NCI-H82 (cell line): ENCODE measurements at regions not wholly inside any gene's neighbourhood (a gene's known extent, or its start where the extent isn't known, plus 50 kb on each side); places are given as distances from the start of the nearest gene placed in this dataset.

ENCODE experiments used
- DNase-seq: peaks from one replicate; lab custom pipeline; 2025; lab: John Stamatoyannopoulos, UW

DNA sequence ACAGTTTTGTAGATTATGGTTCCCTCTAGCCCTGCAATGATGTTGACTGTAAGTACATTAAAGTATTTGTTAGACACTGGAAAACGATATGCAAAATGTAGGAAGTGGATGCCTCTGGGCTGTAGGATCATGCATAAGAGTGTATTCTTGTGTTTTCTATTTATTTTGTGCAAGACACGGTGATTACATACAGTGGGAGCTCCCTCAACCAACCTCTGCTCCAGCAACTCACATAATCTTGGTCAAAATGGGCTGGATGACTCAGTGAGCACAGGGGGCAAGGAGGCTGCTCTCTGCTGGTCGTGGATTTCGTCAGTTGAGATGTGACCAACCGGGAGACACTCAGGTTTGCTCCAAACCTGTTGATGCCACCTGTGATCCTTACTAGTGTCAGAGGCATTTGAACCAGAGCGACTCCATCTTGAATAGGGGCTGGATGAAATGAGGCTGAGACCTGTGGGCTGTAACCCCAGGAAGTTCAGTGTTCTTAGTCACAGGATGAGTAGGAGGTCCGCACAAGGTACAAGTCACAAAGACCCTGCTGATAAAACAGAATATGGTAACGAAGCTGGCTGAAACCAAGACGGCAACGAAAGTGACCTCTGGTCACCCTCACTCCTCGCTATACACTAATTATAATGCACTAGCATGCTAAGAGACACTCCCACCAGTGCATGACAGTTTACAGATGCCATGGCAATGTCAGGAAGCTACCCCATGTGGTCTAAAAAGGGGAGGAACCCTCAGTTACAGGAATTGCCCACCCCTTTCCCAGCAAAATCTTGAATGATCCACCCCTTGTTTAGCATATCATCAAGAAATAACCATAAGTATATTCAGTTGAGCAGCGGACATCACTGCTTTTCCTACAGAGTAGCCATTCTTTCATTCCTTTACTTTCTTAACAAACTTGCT is 56.4 kb upstream of the FAM20C start:
- no peak for DNase-seq

DNA sequence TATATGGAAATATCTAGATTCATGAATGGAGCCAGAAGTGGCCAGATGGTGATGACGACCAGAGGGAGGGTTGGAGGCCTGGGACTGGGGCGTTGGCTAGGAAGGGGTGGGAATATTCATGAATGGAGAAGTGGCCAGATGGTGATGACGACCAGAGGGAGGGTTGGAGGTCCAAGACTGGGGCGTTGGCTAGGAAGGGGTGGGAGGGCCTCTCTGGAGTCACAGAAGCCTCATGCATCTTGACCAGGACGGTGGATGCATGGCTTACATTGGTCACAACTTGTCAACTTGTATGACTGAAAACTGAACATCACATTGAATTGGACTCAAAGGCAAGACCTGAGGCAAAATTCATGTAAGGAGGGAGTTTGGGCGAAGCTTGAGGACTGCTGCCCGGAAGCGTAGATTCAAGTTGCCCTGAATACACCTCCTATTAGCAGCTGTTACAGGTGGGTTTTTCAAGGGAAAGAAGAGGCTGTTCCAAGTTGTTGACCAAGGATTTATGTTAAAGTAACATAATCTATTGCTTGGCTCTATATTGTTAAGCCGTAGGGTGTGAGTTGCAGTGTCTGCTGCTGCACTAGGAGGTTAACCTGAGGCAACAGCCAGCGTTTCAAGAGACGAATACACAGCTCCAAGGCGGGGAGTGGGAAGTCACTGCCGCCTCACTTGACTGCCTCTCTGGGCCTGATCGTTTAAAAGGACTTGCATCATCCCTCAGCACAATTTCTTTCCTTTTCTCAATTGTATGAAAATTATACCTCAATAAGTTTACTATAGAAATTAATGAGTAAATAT is 55.1 kb upstream of the FAM20C start:
- peak; percentile 62 for DNase-seq

DNA sequence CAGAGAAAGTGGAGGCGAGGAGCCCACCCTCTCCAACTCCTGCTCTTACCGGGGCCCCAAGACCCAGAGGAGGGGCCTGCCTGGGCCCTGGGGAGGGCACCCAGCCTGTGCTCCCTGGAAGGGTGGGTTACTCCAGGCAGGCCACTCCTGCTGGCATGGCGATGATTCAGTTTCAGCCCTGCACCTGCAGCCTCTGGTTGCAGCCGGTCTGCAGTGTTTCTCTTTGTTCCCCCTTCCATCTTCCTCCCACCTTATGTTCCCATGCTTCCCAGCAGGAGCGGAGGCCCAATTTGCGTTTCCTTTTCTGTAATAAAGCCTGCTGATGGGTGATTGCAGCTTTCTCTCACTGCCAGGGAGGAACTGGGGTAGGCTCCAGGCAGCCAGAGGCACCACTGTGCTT is 53.2 kb upstream of the FAM20C start:
- no peak for DNase-seq

DNA sequence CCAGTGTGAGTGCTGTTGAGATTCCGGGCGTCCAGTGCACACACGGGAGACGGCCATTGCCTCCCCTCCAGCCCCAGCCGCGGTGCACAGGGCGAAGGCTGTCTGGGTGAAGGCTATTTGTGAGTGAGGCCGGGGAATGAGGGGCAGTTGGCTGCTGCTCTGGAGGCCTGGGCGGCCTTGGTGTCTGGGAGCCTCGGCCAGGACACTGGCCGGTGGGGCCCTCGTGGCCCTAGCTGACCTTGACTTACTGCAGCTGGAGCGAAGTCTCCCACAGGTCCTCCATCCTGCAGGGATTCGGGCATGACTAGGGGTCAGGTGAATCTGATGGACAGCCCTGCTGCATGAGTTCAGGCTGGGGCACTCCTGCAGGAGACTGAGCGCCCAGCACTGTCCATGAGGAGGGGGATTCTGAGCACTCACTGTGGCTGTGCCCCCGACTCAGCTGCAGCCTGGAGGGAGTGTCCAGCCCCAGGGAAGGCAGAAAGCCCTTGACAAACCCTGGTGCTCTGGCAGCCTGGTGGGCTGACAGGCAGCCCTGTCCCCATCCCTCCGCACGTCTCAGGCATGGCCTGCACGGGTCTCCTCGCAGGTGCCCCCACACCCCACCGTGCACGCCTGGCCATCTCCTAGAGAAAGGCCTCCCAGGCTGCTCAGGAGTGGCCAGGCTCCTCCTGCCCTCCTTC is 52.7 kb upstream of the FAM20C start:
- no peak for DNase-seq

DNA sequence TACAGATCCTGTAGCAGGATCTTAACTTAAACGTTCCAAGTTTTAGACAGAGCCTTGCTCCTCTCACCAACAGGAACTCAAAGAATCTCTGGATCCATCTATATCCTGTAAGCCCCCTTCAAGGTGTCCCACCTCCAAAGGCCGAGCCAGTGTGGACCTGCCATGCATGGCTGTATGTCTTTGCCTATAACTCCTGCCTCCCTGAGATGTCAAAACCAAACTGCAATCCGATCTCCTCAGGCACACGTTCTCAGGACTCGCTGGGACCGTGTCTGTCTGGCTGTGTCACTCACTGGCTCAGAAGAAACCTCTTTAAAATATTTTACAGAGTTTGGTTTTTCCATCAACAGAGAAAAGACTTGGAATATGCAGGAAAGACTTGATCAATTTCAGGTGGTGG is 51.4 kb upstream of the FAM20C start:
- DNase-seq = no peak

DNA sequence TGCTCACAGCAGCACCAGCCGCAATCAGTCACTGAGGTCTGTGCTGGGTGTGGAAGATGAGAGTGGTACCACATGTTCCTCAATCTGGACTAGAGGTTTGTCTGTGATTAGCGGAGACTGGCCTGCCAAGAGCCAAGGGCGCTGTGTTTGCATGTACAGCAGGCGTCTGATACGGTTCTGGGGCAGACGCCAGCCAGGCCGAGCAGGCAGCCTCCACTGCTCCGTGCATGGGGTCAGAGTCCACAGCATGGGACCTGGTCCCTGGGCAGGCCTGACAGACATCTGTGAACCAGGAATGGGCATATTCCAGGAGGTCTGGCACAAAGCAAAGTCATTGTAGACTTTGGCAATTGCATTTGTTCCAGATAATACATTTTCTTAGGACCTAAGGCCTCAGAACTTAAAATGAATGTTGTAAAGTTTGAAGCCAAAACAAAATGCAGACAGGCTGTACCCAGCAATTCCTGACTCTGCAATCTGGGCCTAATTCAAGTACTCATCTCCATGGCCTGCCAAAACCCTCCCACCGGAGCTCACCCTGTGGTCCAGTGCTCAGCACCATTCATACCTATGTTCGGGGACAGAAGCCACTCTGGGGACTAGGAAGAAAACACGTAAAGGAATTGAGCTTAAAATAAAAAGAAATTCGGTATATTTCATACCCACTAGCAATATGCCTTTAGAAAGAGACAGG is 50.0 kb upstream of the FAM20C start:
- no peak for DNase-seq
